Adipocyte (in vitro differentiated cells): ENCODE measurements at regions not wholly inside any gene's neighbourhood (a gene's known extent, or its start where the extent isn't known, plus 50 kb on each side); places are given as distances from the start of the nearest gene placed in this dataset.

ENCODE experiments used
- DNase-seq: peaks from one replicate; pipeline ENCODE4 v3.0.0-alpha.2; 2015; ENCODE audit warnings: low read depth
- H3K27me3 ChIP-seq: replicated peaks from 2 replicates; pipeline ENCODE4 v1.7.0; 2013; ENCODE audit warnings: mild to moderate bottlenecking, low read length, moderate library complexity; ENCODE audit not compliant: control insufficient read depth, insufficient read depth
- H3K36me3 ChIP-seq: 2 replicates; pipeline ENCODE4 v1.7.0; 2013; ENCODE audit warnings: low read length, mild to moderate bottlenecking, moderate library complexity; ENCODE audit not compliant: control insufficient read depth, insufficient read depth, severe bottlenecking
- H3K4me1 ChIP-seq: 2 replicates; pipeline ENCODE4 v1.7.0; 2013; ENCODE audit warnings: mild to moderate bottlenecking, low read length, moderate library complexity; ENCODE audit not compliant: control insufficient read depth, insufficient read depth
- H3K4me3 ChIP-seq: 2 replicates; pipeline ENCODE4 v1.7.0; 2013; ENCODE audit warnings: mild to moderate bottlenecking, low read length, moderate library complexity
- H3K9ac ChIP-seq: 2 replicates; pipeline ENCODE4 v1.7.0; 2013; ENCODE audit warnings: mild to moderate bottlenecking, low read length, moderate library complexity
- H3K9me3 ChIP-seq: 2 replicates; pipeline ENCODE4 v1.7.0; 2013; ENCODE audit warnings: mild to moderate bottlenecking, low read length, moderate library complexity; ENCODE audit not compliant: control insufficient read depth

- Histone ChIP-seq H3K4me1 (peaks cover 15% of the 10 kb centered on the region), H3K9me3 (peaks cover 4% of the 10 kb centered on the region), H3K9ac (no peak overlapping the region), H3K4me3 (no peak overlapping the region), H3K27me3 (no peaks in the 10 kb centered on the region), H3K36me3 (no peaks in the 10 kb centered on the region)
- no peak for DNase-seq
These were observed 327.5 kb downstream of the C11orf87 start for GRCh38 chr11:109749476-109749875.

GRCh38 chr11:109750964-109751363 lies 329.0 kb downstream of the C11orf87 start:
- Histone ChIP-seq H3K4me1 (peaks cover 15% of the 10 kb centered on the region), H3K4me3 (no peak overlapping the region), H3K9ac (no peak overlapping the region), H3K27me3 (no peaks in the 10 kb centered on the region), H3K9me3 (no peaks in the 10 kb centered on the region), H3K36me3 (no peaks in the 10 kb centered on the region)
- no peak for DNase-seq

- Histone ChIP-seq H3K27me3 (no peaks in the 10 kb centered on the region), H3K36me3 (no peaks in the 10 kb centered on the region), H3K4me1 (peaks cover 19% of the 10 kb centered on the region), H3K9me3 (no peaks in the 10 kb centered on the region), H3K9ac (no peak overlapping the region), H3K4me3 (no peak overlapping the region)
- DNase-seq = no peak
These were observed 330.3 kb downstream of the C11orf87 start for GRCh38 chr11:109752212-109752825.

- DNase-seq = no peak
- Histone ChIP-seq H3K36me3 (no peaks in the 10 kb centered on the region), H3K4me3 (no peak overlapping the region), H3K27me3 (no peaks in the 10 kb centered on the region), H3K4me1 (peaks cover 12% of the 10 kb centered on the region), H3K9me3 (no peaks in the 10 kb centered on the region), H3K9ac (no peak overlapping the region)
These were observed 334.5 kb downstream of the C11orf87 start for GRCh38 chr11:109756521-109756920.

GRCh38 chr11:109756951-109757350 lies 335.0 kb downstream of the C11orf87 start:
- Histone ChIP-seq H3K27me3 (no peaks in the 10 kb centered on the region), H3K36me3 (no peaks in the 10 kb centered on the region), H3K4me3 (no peak overlapping the region), H3K9me3 (no peaks in the 10 kb centered on the region), H3K9ac (no peak overlapping the region), H3K4me1 (peaks cover 7% of the 10 kb centered on the region)
- no peak for DNase-seq

GRCh38 chr11:109762546-109762945 lies 330.6 kb upstream of the ZC3H12C start:
- Histone ChIP-seq H3K4me3 (no peak overlapping the region), H3K4me1 (no peaks in the 10 kb centered on the region), H3K9ac (no peak overlapping the region), H3K36me3 (no peaks in the 10 kb centered on the region), H3K9me3 (no peaks in the 10 kb centered on the region), H3K27me3 (no peaks in the 10 kb centered on the region)
- no peak for DNase-seq

GRCh38 chr11:109765709-109766311 lies 327.4 kb upstream of the ZC3H12C start:
- no peak overlapping the region for H3K9ac ChIP-seq
- H3K4me3 ChIP-seq = no peak overlapping the region
- no peaks in the 10 kb centered on the region for H3K36me3 ChIP-seq
- H3K4me1 ChIP-seq = no peaks in the 10 kb centered on the region
- DNase-seq = no peak
- no peaks in the 10 kb centered on the region for H3K9me3 ChIP-seq
- no peaks in the 10 kb centered on the region for H3K27me3 ChIP-seq

GRCh38 chr11:109769858-109770257 lies 323.3 kb upstream of the ZC3H12C start:
- Histone ChIP-seq H3K9ac (no peak overlapping the region), H3K4me1 (no peaks in the 10 kb centered on the region), H3K9me3 (no peaks in the 10 kb centered on the region), H3K36me3 (no peaks in the 10 kb centered on the region), H3K27me3 (no peaks in the 10 kb centered on the region), H3K4me3 (no peak overlapping the region)
- no peak for DNase-seq

- no peaks in the 10 kb centered on the region for H3K27me3 ChIP-seq
- H3K9me3 ChIP-seq = no peaks in the 10 kb centered on the region
- no peak for DNase-seq
- H3K4me1 ChIP-seq = no peaks in the 10 kb centered on the region
- no peak overlapping the region for H3K9ac ChIP-seq
- no peak overlapping the region for H3K4me3 ChIP-seq
- H3K36me3 ChIP-seq = no peaks in the 10 kb centered on the region
These were observed 322.9 kb upstream of the ZC3H12C start for GRCh38 chr11:109770323-109770722.

- Histone ChIP-seq H3K4me1 (no peaks in the 10 kb centered on the region), H3K27me3 (no peaks in the 10 kb centered on the region), H3K9ac (no peak overlapping the region), H3K4me3 (no peak overlapping the region), H3K9me3 (no peaks in the 10 kb centered on the region), H3K36me3 (no peaks in the 10 kb centered on the region)
- DNase-seq = no peak
These were observed 320.3 kb upstream of the ZC3H12C start for GRCh38 chr11:109772892-109773291.

- no peak for DNase-seq
- Histone ChIP-seq H3K4me3 (no peak overlapping the region), H3K4me1 (no peaks in the 10 kb centered on the region), H3K9me3 (no peaks in the 10 kb centered on the region), H3K36me3 (no peaks in the 10 kb centered on the region), H3K27me3 (no peaks in the 10 kb centered on the region), H3K9ac (no peak overlapping the region)
These were observed 317.5 kb upstream of the ZC3H12C start for GRCh38 chr11:109775686-109776085.

GRCh38 chr11:109783014-109783413 lies 310.2 kb upstream of the ZC3H12C start:
- H3K9me3 ChIP-seq = no peaks in the 10 kb centered on the region
- no peak for DNase-seq
- no peaks in the 10 kb centered on the region for H3K36me3 ChIP-seq
- H3K4me3 ChIP-seq = no peak overlapping the region
- no peaks in the 10 kb centered on the region for H3K27me3 ChIP-seq
- H3K4me1 ChIP-seq = peaks cover 3% of the 10 kb centered on the region
- H3K9ac ChIP-seq = no peak overlapping the region
